IMR-90 (cell line): ENCODE measurements at regions not wholly inside any gene's neighbourhood (a gene's known extent, or its start where the extent isn't known, plus 50 kb on each side); places are given as distances from the start of the nearest gene placed in this dataset.
"Not testable (repeated sequence)": the region's sequence is repeated elsewhere in the genome, so short reads cannot be mapped to it uniquely, and the experiment has no call there.

Experiments used
- ATAC-seq: fragments of 200-7000 bp; cut with Tn5 transposase; 2 replicates; pipeline ENCODE4 v1.9.1; 2020; ENCODE audit warnings: low read depth, mild to moderate bottlenecking, moderate library complexity
- BruUV-seq: library from RNA; stranded (reverse); fragments of 400-500 nt; replicated peaks from 2 replicates; lab custom pipeline; 2021; lab: Mats Ljungman, UMichigan
- CTCF ChIA-PET: fragments of 300-600 bp; formaldehyde crosslinking; extraction: SDS; loops from one replicate; lab custom pipeline; 2021; ENCODE audit warnings: antibody characterized with exemption; lab: Yijun Ruan, JAX
- POLR2A ChIA-PET: fragments of 300-600 bp; sonication (Branson Sonifier 250); formaldehyde crosslinking; loops from one replicate; lab custom pipeline; 2022; ENCODE audit warnings: antibody characterized with exemption; ENCODE audit not compliant: unreplicated experiment; lab: Charles Lee
- DNase-seq: peaks from one replicate; pipeline ENCODE4 v3.0.0; 2013
- H2AFZ ChIP-seq: replicated peaks from 2 replicates; pipeline ENCODE3; 2013; ENCODE audit warnings: low read length, mild to moderate bottlenecking; ENCODE audit not compliant: poor library complexity
- H2AK5ac ChIP-seq: 2 replicates; pipeline ENCODE4 v1.6.1; 2013; ENCODE audit warnings: low read depth, low read length, inconsistent platforms
- H2AK9ac ChIP-seq: replicated peaks from 2 replicates; pipeline ENCODE3; 2013; ENCODE audit warnings: mild to moderate bottlenecking, low read depth, low read length, moderate library complexity; ENCODE audit not compliant: poor library complexity
- H2BK120ac ChIP-seq: 2 replicates; pipeline ENCODE4 v1.6.1; 2013; ENCODE audit warnings: low read depth, low read length, inconsistent platforms
- H2BK15ac ChIP-seq: 3 replicates; pipeline ENCODE4 v1.6.1; 2013; ENCODE audit warnings: low read depth, low read length, inconsistent platforms
- H2BK20ac ChIP-seq: 2 replicates; pipeline ENCODE4 v1.6.1; 2013; ENCODE audit warnings: low read depth, mild to moderate bottlenecking, inconsistent platforms, low read length, moderate library complexity
- H2BK5ac ChIP-seq: 2 replicates; pipeline ENCODE4 v1.6.1; 2013; ENCODE audit warnings: mild to moderate bottlenecking, low read depth, low read length, inconsistent platforms; ENCODE audit not compliant: poor library complexity, severe bottlenecking
- H3K14ac ChIP-seq: replicated peaks from 2 replicates; pipeline ENCODE4 v1.6.1; 2013; ENCODE audit warnings: low read depth, low read length, inconsistent platforms
- H3K18ac ChIP-seq: 2 replicates; pipeline ENCODE4 v1.6.1; 2013; ENCODE audit warnings: low read depth, low read length, control low read depth
- H3K23ac ChIP-seq: 2 replicates; pipeline ENCODE4 v1.6.1; 2013; ENCODE audit warnings: low read depth, low read length, inconsistent platforms
- H3K27ac ChIP-seq: 2 replicates; pipeline ENCODE4 v1.5.1; 2013; ENCODE audit warnings: mild to moderate bottlenecking, control low read depth, low read length; ENCODE audit not compliant: insufficient read depth
- H3K27me3 ChIP-seq: 2 replicates; pipeline ENCODE4 v1.6.1; 2013; ENCODE audit warnings: low read length; ENCODE audit not compliant: control insufficient read depth, insufficient read depth
- H3K36me3 ChIP-seq: 2 replicates; pipeline ENCODE4 v1.6.1; 2013; ENCODE audit warnings: low read length, mixed read lengths; ENCODE audit not compliant: control insufficient read depth, insufficient read depth
- H3K4ac ChIP-seq: 2 replicates; pipeline ENCODE4 v1.6.1; 2013; ENCODE audit warnings: low read depth, low read length, inconsistent platforms
- H3K4me1 ChIP-seq: 2 replicates; pipeline ENCODE4 v1.6.1; 2013; ENCODE audit warnings: low read length, mixed read lengths; ENCODE audit not compliant: control insufficient read depth, insufficient read depth
- H3K4me2 ChIP-seq: 2 replicates; pipeline ENCODE4 v1.6.1; 2013; ENCODE audit warnings: low read depth, mild to moderate bottlenecking, control low read depth, low read length, moderate library complexity
- H3K4me3 ChIP-seq: 2 replicates; pipeline ENCODE4 v1.5.1; 2013; ENCODE audit warnings: low read depth, mild to moderate bottlenecking, control low read depth, low read length, moderate library complexity; ENCODE audit not compliant: insufficient read depth
- H3K56ac ChIP-seq: 2 replicates; pipeline ENCODE4 v1.6.1; 2013; ENCODE audit warnings: low read length, inconsistent platforms; ENCODE audit not compliant: insufficient read depth; ENCODE audit errors: extremely low read depth
- H3K79me1 ChIP-seq, 2 experiments: 2 replicates each; pipeline ENCODE4 v1.6.1; 2013; ENCODE audit warnings: low read length in 2 of 2, inconsistent platforms in 1 of 2, low read depth in 1 of 2
- H3K9ac ChIP-seq: 2 replicates; pipeline ENCODE4 v1.6.1; 2013; ENCODE audit warnings: low read depth, low read length, control low read depth
- H3K9me1 ChIP-seq: 2 replicates; pipeline ENCODE4 v1.6.1; 2013; ENCODE audit warnings: low read length, inconsistent platforms; ENCODE audit not compliant: insufficient read depth
- H3K9me3 ChIP-seq: 2 replicates; pipeline ENCODE4 v1.6.1; 2013; ENCODE audit warnings: low read length; ENCODE audit not compliant: control insufficient read depth, insufficient read depth
- H4K20me1 ChIP-seq: 2 replicates; pipeline ENCODE4 v1.6.1; 2013; ENCODE audit warnings: low read length, inconsistent platforms; ENCODE audit not compliant: insufficient read depth
- H4K5ac ChIP-seq: 2 replicates; pipeline ENCODE4 v1.6.1; 2013; ENCODE audit warnings: mild to moderate bottlenecking, low read depth, low read length, control low read depth
- H4K8ac ChIP-seq, 2 experiments: 2 replicates each; pipeline ENCODE4 v1.6.1; 2013; ENCODE audit warnings: low read depth in 2 of 2, low read length in 2 of 2, control low read depth in 1 of 2, inconsistent platforms in 1 of 2
- H4K91ac ChIP-seq: 2 replicates; pipeline ENCODE4 v1.6.1; 2013; ENCODE audit warnings: low read depth, low read length, inconsistent platforms; ENCODE audit not compliant: insufficient read depth
- WGBS, 2 experiments: methylation state at CpG; one replicate each; pipeline versions ENCODE4 v1.1.5 to v1.1.7; 2013; ENCODE audit warnings: missing lambda C conversion rate in 2 of 2; ENCODE audit not compliant: insufficient read length in 1 of 2; ENCODE audit errors: extremely low coverage in 2 of 2; 5-methylcytosine and 5-hydroxymethylcytosine counted together
- dilution Hi-C: fragments of 300-500 bp; cut with HindIII; formaldehyde crosslinking; loops from one replicate; pipeline ENCODE4 v1.14.3; 2018; ENCODE audit warnings: low sequenced_read_pairs; ENCODE audit not compliant: unreplicated experiment
- in situ Hi-C: fragments of 300-500 bp; cut with MboI; formaldehyde crosslinking; loops from 3 replicates; pipeline ENCODE4 v1.14.3; 2019; ENCODE audit warnings: low sequenced_read_pairs, inconsistent platforms, mixed read lengths
- intact Hi-C: fragments of 100-400 bp; cut with micrococcal nuclease; formaldehyde crosslinking; loops from 2 replicates; pipeline ENCODE4 v1.10.0; 2022

GRCh38 chr17:20653391-20653790, 73.9 kb downstream of the CDRT15L2 start:
- H3K9me3 ChIP-seq, BruUV-seq, H3K27me3 ChIP-seq, H3K4me3 ChIP-seq, H3K4me2 ChIP-seq, H3K56ac ChIP-seq, in situ Hi-C loops, H3K4ac ChIP-seq, H2AK9ac ChIP-seq, intact Hi-C loops, DNase-seq, H3K18ac ChIP-seq, H4K5ac ChIP-seq, H2AK5ac ChIP-seq, ATAC-seq, H3K23ac ChIP-seq, H4K20me1 ChIP-seq, H4K91ac ChIP-seq, H3K9ac ChIP-seq, H2AFZ ChIP-seq, dilution Hi-C loops, H3K36me3 ChIP-seq, H3K14ac ChIP-seq, H2BK20ac ChIP-seq, POLR2A ChIA-PET, H2BK120ac ChIP-seq, H3K79me1 ChIP-seq, H3K27ac ChIP-seq, H3K4me1 ChIP-seq, H2BK15ac ChIP-seq, H4K8ac ChIP-seq, H2BK5ac ChIP-seq, H3K9me1 ChIP-seq, CTCF ChIA-PET: not testable (repeated sequence)
- no CpG with 5 or more reads among the region's 5 CpGs for WGBS, 2 experiments

- H3K4ac ChIP-seq, H2BK5ac ChIP-seq, H4K91ac ChIP-seq, H2BK120ac ChIP-seq, H2AK9ac ChIP-seq, H3K27me3 ChIP-seq, H2AK5ac ChIP-seq, POLR2A ChIA-PET, CTCF ChIA-PET, H4K8ac ChIP-seq, H3K79me1 ChIP-seq, H3K9me3 ChIP-seq, dilution Hi-C loops, H3K56ac ChIP-seq, H3K4me3 ChIP-seq, H4K20me1 ChIP-seq, H3K27ac ChIP-seq, H3K18ac ChIP-seq, H3K9me1 ChIP-seq, H4K5ac ChIP-seq, H2BK15ac ChIP-seq, H3K36me3 ChIP-seq, H3K23ac ChIP-seq, H2BK20ac ChIP-seq, H3K4me2 ChIP-seq, in situ Hi-C loops, H3K4me1 ChIP-seq, H3K9ac ChIP-seq, BruUV-seq, H2AFZ ChIP-seq, intact Hi-C loops, H3K14ac ChIP-seq: not testable (repeated sequence)
- ATAC-seq (peak; percentile 54), DNase-seq (peak; percentile 3)
- WGBS, 2 experiments, result no CpG with 5 or more reads among the region's 4 CpGs
These were observed 74.6 kb downstream of the CDRT15L2 start for GRCh38 chr17:20654114-20654513.
